GM12878 (cell line): ENCODE measurements at regions not wholly inside any gene's neighbourhood (a gene's known extent, or its start where the extent isn't known, plus 50 kb on each side); places are given as distances from the start of the nearest gene placed in this dataset.

Experiments used
- ATAC-seq: fragments of 200-7000 bp; cut with Tn5 transposase; 3 replicates; pipeline ENCODE4 v1.9.1; 2020; ENCODE audit warnings: mild to moderate bottlenecking, moderate library complexity
- BruUV-seq: library from RNA; stranded (reverse); fragments of 400-500 nt; replicated peaks from 2 replicates; lab custom pipeline; 2021; lab: Mats Ljungman, UMichigan
- CTCF ChIA-PET: fragments of 300-600 bp; sonication (Branson Sonifier 250); formaldehyde crosslinking; extraction: SDS; loops from one replicate; lab custom pipeline; 2021; ENCODE audit warnings: inconsistent platforms; lab: Yijun Ruan, JAX
- POLR2A ChIA-PET: fragments of 350-600 bp; formaldehyde crosslinking; extraction: SDS; loops from one replicate; lab custom pipeline; 2021; ENCODE audit warnings: inconsistent platforms; lab: Charles Lee
- RAD21 ChIA-PET: fragments of 300-600 bp; sonication (Branson Sonifier 250); formaldehyde crosslinking; loops from one replicate; lab custom pipeline; 2023; ENCODE audit warnings: antibody characterized with exemption; ENCODE audit not compliant: unreplicated experiment; lab: Charles Lee
- SMC1A ChIA-PET: fragments of 300-600 bp; sonication (Branson Sonifier 250); formaldehyde crosslinking; loops from one replicate; lab custom pipeline; 2023; ENCODE audit not compliant: unreplicated experiment, uncharacterized antibody; lab: Charles Lee
- DNase-seq: peaks from one replicate; pipeline ENCODE4 v3.0.0-alpha.2; 2011; ENCODE audit warnings: low read depth, low spot score
- FAIRE-seq: peaks from 3 replicates; lab custom pipeline; 2011; peaks lifted over from hg19 to GRCh38; lab: Jason Lieb, UNC
- H2AFZ ChIP-seq: 2 replicates; pipeline ENCODE4 v1.6.0; 2011; ENCODE audit warnings: low read depth, low read length, control low read depth; ENCODE audit not compliant: control insufficient read depth
- H3K27ac ChIP-seq: 2 replicates; pipeline ENCODE4 v1.5.1; 2011; ENCODE audit warnings: control low read depth; ENCODE audit not compliant: control insufficient read depth, insufficient read depth
- H3K27me3 ChIP-seq, 2 experiments: replicated peaks in 1 of 2; 2 replicates each; pipeline versions ENCODE4 v1.6.0 to v1.6.1; 2011; ENCODE audit warnings: low read length in 1 of 2; ENCODE audit not compliant: control insufficient read depth in 2 of 2, insufficient read depth in 2 of 2
- H3K36me3 ChIP-seq, 2 experiments: 2 replicates each; pipeline ENCODE4 v1.5.1; 2011; ENCODE audit warnings: low read length in 1 of 2; ENCODE audit not compliant: control insufficient read depth in 2 of 2, insufficient read depth in 2 of 2
- H3K4me1 ChIP-seq: 2 replicates; pipeline ENCODE4 v1.6.1; 2011; ENCODE audit warnings: mild to moderate bottlenecking, low read length, moderate library complexity, mixed read lengths; ENCODE audit not compliant: control insufficient read depth, insufficient read depth
- H3K4me2 ChIP-seq: 2 replicates; pipeline ENCODE4 v1.6.0; 2011; ENCODE audit warnings: control low read depth; ENCODE audit not compliant: control insufficient read depth, insufficient read depth
- H3K4me3 ChIP-seq: fragments of 200-600 bp; sonication (generic); 2 replicates; pipeline ENCODE4 v1.5.1; 2016
- H3K79me2 ChIP-seq: 2 replicates; pipeline ENCODE4 v1.6.0; 2011; ENCODE audit warnings: low read length; ENCODE audit not compliant: control insufficient read depth, insufficient read depth
- H3K9ac ChIP-seq: 2 replicates; pipeline ENCODE4 v1.8.0; 2011; ENCODE audit warnings: low read length, control low read depth, mixed read lengths; ENCODE audit not compliant: control insufficient read depth, insufficient read depth
- H3K9me3 ChIP-seq: replicated peaks from 3 replicates; pipeline ENCODE4 v1.5.1; 2011; ENCODE audit warnings: mild to moderate bottlenecking, low read length; ENCODE audit not compliant: control insufficient read depth, insufficient read depth
- H4K20me1 ChIP-seq: 2 replicates; pipeline ENCODE4 v1.6.0; 2011; ENCODE audit not compliant: control insufficient read depth, insufficient read depth
- ASH2L ChIP-seq: fragments of 300-600, 200-600 bp; sonication (generic); IDR thresholded peaks from 2 replicates; pipeline ENCODE4 v1.6.1; 2017; ENCODE audit warnings: low read depth, mild to moderate bottlenecking, borderline replicate concordance
- BMI1 ChIP-seq: fragments of 450-650 bp; IDR thresholded peaks from 2 replicates; pipeline ENCODE4 v1.6.1; 2016; ENCODE audit warnings: mild to moderate bottlenecking, moderate library complexity, borderline replicate concordance
- CEBPB ChIP-seq, 2 experiments: fragments of 150-350 bp in 1 of 2; IDR thresholded peaks; 2 replicates each; pipeline ENCODE4 v1.6.1; 2012 to 2014; ENCODE audit warnings: low read depth in 2 of 2, low read length in 2 of 2, borderline replicate concordance in 1 of 2, inconsistent platforms in 1 of 2
- CHD2 ChIP-seq: IDR thresholded peaks from 2 replicates; pipeline ENCODE4 v1.6.1; 2011; ENCODE audit warnings: low read depth, low read length, improper control_type of control experiment, borderline replicate concordance
- EGR1 ChIP-seq, 2 experiments: IDR thresholded peaks; 1 replicate in 1 of 2; 2 replicates in 1 of 2; pipeline ENCODE4 v1.6.1; 2011 to 2012; ENCODE audit warnings: low read depth in 2 of 2, low read length in 2 of 2, borderline replicate concordance in 1 of 2, mild to moderate bottlenecking in 1 of 2, moderate library complexity in 1 of 2
- HDGF ChIP-seq: fragments of 450-650 bp; IDR thresholded peaks from 2 replicates; pipeline ENCODE4 v1.6.1; 2016; ENCODE audit warnings: antibody characterized with exemption
- JUND ChIP-seq: IDR thresholded peaks from 2 replicates; pipeline ENCODE4 v1.6.1; 2012; ENCODE audit warnings: low read depth, mild to moderate bottlenecking, low read length, improper control_type of control experiment, moderate library complexity
- KLF5 ChIP-seq: fragments of 450-650 bp; IDR thresholded peaks from 2 replicates; pipeline ENCODE4 v1.6.1; 2014; ENCODE audit warnings: mild to moderate bottlenecking; ENCODE audit not compliant: partially characterized antibody
- NBN ChIP-seq: fragments of 450-650 bp; IDR thresholded peaks from 2 replicates; pipeline ENCODE4 v1.6.1; 2016
- NR2C1 ChIP-seq: fragments of 450-650 bp; IDR thresholded peaks from 2 replicates; pipeline ENCODE4 v1.6.1; 2017; ENCODE audit warnings: antibody characterized with exemption, mild to moderate bottlenecking, moderate library complexity
- NRF1 ChIP-seq: conservative IDR thresholded peaks from 2 replicates; pipeline ENCODE4 v1.6.1; 2011; ENCODE audit warnings: mild to moderate bottlenecking, low read depth, low read length, improper control_type of control experiment
- RUNX3 ChIP-seq: IDR thresholded peaks from 2 replicates; pipeline ENCODE4 v1.6.1; 2012; ENCODE audit warnings: low read length, inconsistent platforms
- STAT1 ChIP-seq: fragments of 450-650 bp; conservative IDR thresholded peaks from 2 replicates; pipeline ENCODE4 v1.6.1; 2014; ENCODE audit warnings: antibody characterized with exemption, mild to moderate bottlenecking
- TAF1 ChIP-seq: IDR thresholded peaks from 2 replicates; pipeline ENCODE4 v1.6.1; 2011; ENCODE audit warnings: mild to moderate bottlenecking, low read depth, low read length, borderline replicate concordance
- WGBS: methylation state at CpG from one replicate; pipeline ENCODE4 v1.1.6; 2016; ENCODE audit warnings: low lambda C conversion rate; ENCODE audit not compliant: insufficient replicate concordance, insufficient coverage; ENCODE audit errors: missing lambda C conversion rate; 5-methylcytosine and 5-hydroxymethylcytosine counted together
- in situ Hi-C: fragments of 300-500 bp; cut with MboI; formaldehyde crosslinking; loops from 9 replicates; pipeline ENCODE4 v1.14.3; 2018; ENCODE audit warnings: mixed read lengths
- intact Hi-C: fragments of 100-400 bp; cut with micrococcal nuclease; formaldehyde crosslinking; loops from one replicate; pipeline ENCODE4 v1.14.2; 2022; ENCODE audit not compliant: unreplicated experiment
- TF ChIP-seq, protein P1 (sequence below): fragments of 150-350 bp; IDR thresholded peaks from 2 replicates; pipeline ENCODE4 v1.6.1; 2016; ENCODE audit warnings: low read depth, low read length

DNA sequence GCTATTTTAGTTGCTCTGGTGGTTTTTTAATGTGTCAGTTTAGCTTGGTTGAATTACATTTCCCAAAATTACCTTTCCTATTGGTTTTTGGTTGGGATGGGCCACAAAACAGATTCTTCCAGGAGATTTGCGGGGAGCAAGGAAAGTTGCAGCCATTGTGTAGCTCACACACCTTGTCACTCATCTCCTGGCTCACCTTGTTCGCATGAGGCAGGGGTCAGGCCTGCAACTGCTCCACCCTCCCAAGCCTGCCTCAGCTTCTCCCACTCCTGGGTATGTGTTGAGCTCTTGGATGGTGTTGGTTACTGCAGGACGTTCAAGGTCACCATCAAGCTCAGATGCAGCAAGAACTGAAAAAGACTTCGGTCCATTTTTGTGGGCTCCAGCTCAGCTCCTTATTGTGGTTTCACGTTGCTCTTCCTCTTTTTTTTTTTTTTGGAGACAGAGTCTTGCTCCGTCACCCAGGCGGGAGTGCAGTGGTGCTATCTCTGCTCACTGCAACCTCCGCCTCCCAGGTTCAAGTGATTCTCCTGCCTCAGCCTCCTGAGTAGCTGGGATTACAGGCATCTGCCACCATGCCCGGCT, 95.6 kb upstream of the METTL14 start:
- no peak overlapping the region for H3K4me3 ChIP-seq
- no peaks in the 10 kb centered on the region for H3K79me2 ChIP-seq
- 66% methylated on average over 6 of the region's 9 CpGs for WGBS
- H3K27me3 ChIP-seq: no peaks in the 10 kb centered on the region; a peak in 1 of 4 replicates
- BruUV-seq: no TSS peak
- no peaks in the 10 kb centered on the region for H3K9me3 ChIP-seq
- H3K4me2 ChIP-seq: no peak overlapping the region
- FAIRE-seq (no peak), ATAC-seq (no peak)
- no peaks in the 10 kb centered on the region for H3K4me1 ChIP-seq
- ChIA-PET SMC1A (interaction anchor here (0.9 kb wide), 1 partner anchor 238 kb away, joined by 3 read pairs; no protein-coding TSS in a partner anchor), CTCF (no interaction called here), RAD21 (no interaction called here)
- H3K9ac ChIP-seq: no peak overlapping the region
- H3K36me3 ChIP-seq: no peaks in the 10 kb centered on the region
- no peak overlapping the region for H2AFZ ChIP-seq
- no peak overlapping the region for H3K27ac ChIP-seq
- intact Hi-C loops (no loop called here), in situ Hi-C loops (loop anchor here (10.0 kb wide), 1 partner anchor 305 kb away; no protein-coding TSS in a partner anchor)
- H4K20me1 ChIP-seq: no peaks in the 10 kb centered on the region
- no peak for TF ChIP-seq NBN
- TF ChIP-seq BMI1: no peak
- TF ChIP-seq NR2C1: no peak
- TF ChIP-seq EGR1 (IDR thresholded peaks at IDR 0.05; ENCODE audit: borderline replicate concordance in 1 of 2, low read depth in 2 of 2, low read length in 2 of 2): no peak
- TF ChIP-seq, protein P1, sequence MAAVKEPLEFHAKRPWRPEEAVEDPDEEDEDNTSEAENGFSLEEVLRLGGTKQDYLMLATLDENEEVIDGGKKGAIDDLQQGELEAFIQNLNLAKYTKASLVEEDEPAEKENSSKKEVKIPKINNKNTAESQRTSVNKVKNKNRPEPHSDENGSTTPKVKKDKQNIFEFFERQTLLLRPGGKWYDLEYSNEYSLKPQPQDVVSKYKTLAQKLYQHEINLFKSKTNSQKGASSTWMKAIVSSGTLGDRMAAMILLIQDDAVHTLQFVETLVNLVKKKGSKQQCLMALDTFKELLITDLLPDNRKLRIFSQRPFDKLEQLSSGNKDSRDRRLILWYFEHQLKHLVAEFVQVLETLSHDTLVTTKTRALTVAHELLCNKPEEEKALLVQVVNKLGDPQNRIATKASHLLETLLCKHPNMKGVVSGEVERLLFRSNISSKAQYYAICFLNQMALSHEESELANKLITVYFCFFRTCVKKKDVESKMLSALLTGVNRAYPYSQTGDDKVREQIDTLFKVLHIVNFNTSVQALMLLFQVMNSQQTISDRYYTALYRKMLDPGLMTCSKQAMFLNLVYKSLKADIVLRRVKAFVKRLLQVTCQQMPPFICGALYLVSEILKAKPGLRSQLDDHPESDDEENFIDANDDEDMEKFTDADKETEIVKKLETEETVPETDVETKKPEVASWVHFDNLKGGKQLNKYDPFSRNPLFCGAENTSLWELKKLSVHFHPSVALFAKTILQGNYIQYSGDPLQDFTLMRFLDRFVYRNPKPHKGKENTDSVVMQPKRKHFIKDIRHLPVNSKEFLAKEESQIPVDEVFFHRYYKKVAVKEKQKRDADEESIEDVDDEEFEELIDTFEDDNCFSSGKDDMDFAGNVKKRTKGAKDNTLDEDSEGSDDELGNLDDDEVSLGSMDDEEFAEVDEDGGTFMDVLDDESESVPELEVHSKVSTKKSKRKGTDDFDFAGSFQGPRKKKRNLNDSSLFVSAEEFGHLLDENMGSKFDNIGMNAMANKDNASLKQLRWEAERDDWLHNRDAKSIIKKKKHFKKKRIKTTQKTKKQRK: no peak
- TF ChIP-seq CHD2: no peak
- no peak for TF ChIP-seq STAT1
- TF ChIP-seq TAF1: no peak
- TF ChIP-seq ASH2L: no peak
- no peak for TF ChIP-seq HDGF
- TF ChIP-seq RUNX3: no peak
- TF ChIP-seq JUND: no peak
- no peak for TF ChIP-seq KLF5
- TF ChIP-seq NRF1: no peak
- TF ChIP-seq CEBPB (IDR thresholded peaks at IDR 0.05; ENCODE audit: borderline replicate concordance in 1 of 2, low read depth in 2 of 2, low read length in 2 of 2): no peak
- TF ChIP-seq, all 136 proteins: peak for 0
- POLR2A ChIA-PET: no interaction called here
- DNase-seq: no peak
